IMR-90 (cell line): ENCODE measurements at regions not wholly inside any gene's neighbourhood (a gene's known extent, or its start where the extent isn't known, plus 50 kb on each side); places are given as distances from the start of the nearest gene placed in this dataset.
A peak's percentile ranks its signal among the peaks of the same experiment; 100 is the strongest.

Experiments used
- ATAC-seq: fragments of 200-7000 bp; cut with Tn5 transposase; 2 replicates; pipeline ENCODE4 v1.9.1; 2020; ENCODE audit warnings: low read depth, mild to moderate bottlenecking, moderate library complexity
- BruUV-seq: library from RNA; stranded (reverse); fragments of 400-500 nt; replicated peaks from 2 replicates; lab custom pipeline; 2021; lab: Mats Ljungman, UMichigan
- CTCF ChIA-PET: fragments of 300-600 bp; formaldehyde crosslinking; extraction: SDS; loops from one replicate; lab custom pipeline; 2021; ENCODE audit warnings: antibody characterized with exemption; lab: Yijun Ruan, JAX
- POLR2A ChIA-PET: fragments of 300-600 bp; sonication (Branson Sonifier 250); formaldehyde crosslinking; loops from one replicate; lab custom pipeline; 2022; ENCODE audit warnings: antibody characterized with exemption; ENCODE audit not compliant: unreplicated experiment; lab: Charles Lee
- DNase-seq: peaks from one replicate; pipeline ENCODE4 v3.0.0; 2013
- H2AFZ ChIP-seq: replicated peaks from 2 replicates; pipeline ENCODE3; 2013; ENCODE audit warnings: low read length, mild to moderate bottlenecking; ENCODE audit not compliant: poor library complexity
- H2AK5ac ChIP-seq: 2 replicates; pipeline ENCODE4 v1.6.1; 2013; ENCODE audit warnings: low read depth, low read length, inconsistent platforms
- H2AK9ac ChIP-seq: replicated peaks from 2 replicates; pipeline ENCODE3; 2013; ENCODE audit warnings: mild to moderate bottlenecking, low read depth, low read length, moderate library complexity; ENCODE audit not compliant: poor library complexity
- H2BK120ac ChIP-seq: 2 replicates; pipeline ENCODE4 v1.6.1; 2013; ENCODE audit warnings: low read depth, low read length, inconsistent platforms
- H2BK15ac ChIP-seq: 3 replicates; pipeline ENCODE4 v1.6.1; 2013; ENCODE audit warnings: low read depth, low read length, inconsistent platforms
- H2BK20ac ChIP-seq: 2 replicates; pipeline ENCODE4 v1.6.1; 2013; ENCODE audit warnings: low read depth, mild to moderate bottlenecking, inconsistent platforms, low read length, moderate library complexity
- H2BK5ac ChIP-seq: 2 replicates; pipeline ENCODE4 v1.6.1; 2013; ENCODE audit warnings: mild to moderate bottlenecking, low read depth, low read length, inconsistent platforms; ENCODE audit not compliant: poor library complexity, severe bottlenecking
- H3K14ac ChIP-seq: replicated peaks from 2 replicates; pipeline ENCODE4 v1.6.1; 2013; ENCODE audit warnings: low read depth, low read length, inconsistent platforms
- H3K18ac ChIP-seq: 2 replicates; pipeline ENCODE4 v1.6.1; 2013; ENCODE audit warnings: low read depth, low read length, control low read depth
- H3K23ac ChIP-seq: 2 replicates; pipeline ENCODE4 v1.6.1; 2013; ENCODE audit warnings: low read depth, low read length, inconsistent platforms
- H3K27ac ChIP-seq: 2 replicates; pipeline ENCODE4 v1.5.1; 2013; ENCODE audit warnings: mild to moderate bottlenecking, control low read depth, low read length; ENCODE audit not compliant: insufficient read depth
- H3K27me3 ChIP-seq: 2 replicates; pipeline ENCODE4 v1.6.1; 2013; ENCODE audit warnings: low read length; ENCODE audit not compliant: control insufficient read depth, insufficient read depth
- H3K36me3 ChIP-seq: 2 replicates; pipeline ENCODE4 v1.6.1; 2013; ENCODE audit warnings: low read length, mixed read lengths; ENCODE audit not compliant: control insufficient read depth, insufficient read depth
- H3K4ac ChIP-seq: 2 replicates; pipeline ENCODE4 v1.6.1; 2013; ENCODE audit warnings: low read depth, low read length, inconsistent platforms
- H3K4me1 ChIP-seq: 2 replicates; pipeline ENCODE4 v1.6.1; 2013; ENCODE audit warnings: low read length, mixed read lengths; ENCODE audit not compliant: control insufficient read depth, insufficient read depth
- H3K4me2 ChIP-seq: 2 replicates; pipeline ENCODE4 v1.6.1; 2013; ENCODE audit warnings: low read depth, mild to moderate bottlenecking, control low read depth, low read length, moderate library complexity
- H3K4me3 ChIP-seq: 2 replicates; pipeline ENCODE4 v1.5.1; 2013; ENCODE audit warnings: low read depth, mild to moderate bottlenecking, control low read depth, low read length, moderate library complexity; ENCODE audit not compliant: insufficient read depth
- H3K56ac ChIP-seq: 2 replicates; pipeline ENCODE4 v1.6.1; 2013; ENCODE audit warnings: low read length, inconsistent platforms; ENCODE audit not compliant: insufficient read depth; ENCODE audit errors: extremely low read depth
- H3K79me1 ChIP-seq, 2 experiments: 2 replicates each; pipeline ENCODE4 v1.6.1; 2013; ENCODE audit warnings: low read length in 2 of 2, inconsistent platforms in 1 of 2, low read depth in 1 of 2
- H3K9ac ChIP-seq: 2 replicates; pipeline ENCODE4 v1.6.1; 2013; ENCODE audit warnings: low read depth, low read length, control low read depth
- H3K9me1 ChIP-seq: 2 replicates; pipeline ENCODE4 v1.6.1; 2013; ENCODE audit warnings: low read length, inconsistent platforms; ENCODE audit not compliant: insufficient read depth
- H3K9me3 ChIP-seq: 2 replicates; pipeline ENCODE4 v1.6.1; 2013; ENCODE audit warnings: low read length; ENCODE audit not compliant: control insufficient read depth, insufficient read depth
- H4K20me1 ChIP-seq: 2 replicates; pipeline ENCODE4 v1.6.1; 2013; ENCODE audit warnings: low read length, inconsistent platforms; ENCODE audit not compliant: insufficient read depth
- H4K5ac ChIP-seq: 2 replicates; pipeline ENCODE4 v1.6.1; 2013; ENCODE audit warnings: mild to moderate bottlenecking, low read depth, low read length, control low read depth
- H4K8ac ChIP-seq, 2 experiments: 2 replicates each; pipeline ENCODE4 v1.6.1; 2013; ENCODE audit warnings: low read depth in 2 of 2, low read length in 2 of 2, control low read depth in 1 of 2, inconsistent platforms in 1 of 2
- H4K91ac ChIP-seq: 2 replicates; pipeline ENCODE4 v1.6.1; 2013; ENCODE audit warnings: low read depth, low read length, inconsistent platforms; ENCODE audit not compliant: insufficient read depth
- CEBPB ChIP-seq: IDR thresholded peaks from 2 replicates; pipeline ENCODE4 v1.6.1; 2012; ENCODE audit warnings: low read depth, low read length, improper control_type of control experiment
- CHD1 ChIP-seq: IDR thresholded peaks from 2 replicates; pipeline ENCODE4 v1.6.1; 2012; ENCODE audit warnings: low read depth, low read length, improper control_type of control experiment
- CTCF ChIP-seq: conservative IDR thresholded peaks from 2 replicates; pipeline ENCODE4 v1.5.1; 2012; ENCODE audit warnings: mild to moderate bottlenecking, low read depth, low read length, improper control_type of control experiment
- FOS ChIP-seq: fragments of 150-350 bp; IDR thresholded peaks from 2 replicates; pipeline ENCODE4 v1.6.1; 2016; ENCODE audit warnings: low read depth, low read length
- MAFK ChIP-seq: IDR thresholded peaks from 2 replicates; pipeline ENCODE4 v1.6.1; 2012; ENCODE audit warnings: low read depth, low read length, improper control_type of control experiment
- MAZ ChIP-seq: IDR thresholded peaks from 2 replicates; pipeline ENCODE4 v1.6.1; 2012; ENCODE audit warnings: low read depth, mild to moderate bottlenecking, low read length, improper control_type of control experiment, moderate library complexity, borderline replicate concordance
- MXI1 ChIP-seq: IDR thresholded peaks from 2 replicates; pipeline ENCODE4 v1.6.1; 2012; ENCODE audit warnings: low read depth, mild to moderate bottlenecking, low read length, moderate library complexity, borderline replicate concordance
- NFE2L2 ChIP-seq: fragments of 150-350 bp; IDR thresholded peaks from 2 replicates; pipeline ENCODE4 v1.6.1; 2016; ENCODE audit warnings: low read depth, mild to moderate bottlenecking, low read length
- POLR2A ChIP-seq: IDR thresholded peaks from 2 replicates; pipeline ENCODE4 v1.6.1; 2012; ENCODE audit warnings: mild to moderate bottlenecking, low read depth, low read length
- RAD21 ChIP-seq: IDR thresholded peaks from 2 replicates; pipeline ENCODE4 v1.6.1; 2012; ENCODE audit warnings: low read length, improper control_type of control experiment
- RCOR1 ChIP-seq: IDR thresholded peaks from 2 replicates; pipeline ENCODE4 v1.6.1; 2012; ENCODE audit warnings: mild to moderate bottlenecking, low read length, improper control_type of control experiment; ENCODE audit not compliant: insufficient replicate concordance
- RFX5 ChIP-seq: IDR thresholded peaks from 2 replicates; pipeline ENCODE4 v1.8.0; 2012; ENCODE audit warnings: low read depth, mild to moderate bottlenecking, low read length, moderate library complexity
- SMC3 ChIP-seq: fragments of 150-350 bp; IDR thresholded peaks from 2 replicates; pipeline ENCODE4 v1.6.1; 2016; ENCODE audit warnings: low read depth, mild to moderate bottlenecking, antibody characterized with exemption, low read length, moderate library complexity
- WGBS, 2 experiments: methylation state at CpG; one replicate each; pipeline versions ENCODE4 v1.1.5 to v1.1.7; 2013; ENCODE audit warnings: missing lambda C conversion rate in 2 of 2; ENCODE audit not compliant: insufficient read length in 1 of 2; ENCODE audit errors: extremely low coverage in 2 of 2; 5-methylcytosine and 5-hydroxymethylcytosine counted together
- dilution Hi-C: fragments of 300-500 bp; cut with HindIII; formaldehyde crosslinking; loops from one replicate; pipeline ENCODE4 v1.14.3; 2018; ENCODE audit warnings: low sequenced_read_pairs; ENCODE audit not compliant: unreplicated experiment
- in situ Hi-C: fragments of 300-500 bp; cut with MboI; formaldehyde crosslinking; loops from 3 replicates; pipeline ENCODE4 v1.14.3; 2019; ENCODE audit warnings: low sequenced_read_pairs, inconsistent platforms, mixed read lengths
- intact Hi-C: fragments of 100-400 bp; cut with micrococcal nuclease; formaldehyde crosslinking; loops from 2 replicates; pipeline ENCODE4 v1.10.0; 2022
- TF ChIP-seq, protein P1 (sequence below): fragments of 150-350 bp; IDR thresholded peaks from 2 replicates; pipeline ENCODE4 v1.6.1; 2017; ENCODE audit warnings: mild to moderate bottlenecking, antibody characterized with exemption, low read length, low read depth
- TF ChIP-seq, protein P2 (sequence below): fragments of 150-350 bp; IDR thresholded peaks from 2 replicates; pipeline ENCODE4 v1.6.1; 2016; ENCODE audit warnings: low read depth, mild to moderate bottlenecking, low read length, moderate library complexity, borderline replicate concordance

- H2BK20ac ChIP-seq = no peak overlapping the region
- intact Hi-C loops = loop anchor here (1.0 to 5.0 kb wide), 2 partner anchors 263 to 613 kb away; no protein-coding TSS in a partner anchor
- no peak overlapping the region for H3K23ac ChIP-seq
- H3K14ac ChIP-seq = no peak overlapping the region
- no peak overlapping the region for H3K56ac ChIP-seq
- H2BK5ac ChIP-seq = no peak overlapping the region
- in situ Hi-C loops = no loop called here
- H2AK9ac ChIP-seq = no peak overlapping the region
- H3K4me1 ChIP-seq = no peaks in the 10 kb centered on the region
- no peak overlapping the region for H3K27ac ChIP-seq
- H4K5ac ChIP-seq = no peak overlapping the region
- BruUV-seq = no TSS peak
- CTCF ChIA-PET = no interaction called here
- no peaks in the 10 kb centered on the region for H3K27me3 ChIP-seq
- H3K4me2 ChIP-seq = no peak overlapping the region
- DNase-seq = peak; percentile 58
- no peaks in the 10 kb centered on the region; the same call in 1 of the 2 replicates for H3K9me3 ChIP-seq
- dilution Hi-C loops = no loop called here
- H4K8ac ChIP-seq = no peak overlapping the region
- H2BK15ac ChIP-seq = no peak overlapping the region
- no peaks in the 10 kb centered on the region for H3K9me1 ChIP-seq
- H3K79me1 ChIP-seq = no peaks in the 10 kb centered on the region
- peak; percentile 76 for ATAC-seq
- peaks cover 2% of the 10 kb centered on the region; the same call in 1 of the 2 replicates for H3K36me3 ChIP-seq
- POLR2A ChIA-PET = no interaction called here
- no peak overlapping the region for H2AK5ac ChIP-seq
- H3K4me3 ChIP-seq = no peak overlapping the region
- H2AFZ ChIP-seq = no peak overlapping the region
- H4K20me1 ChIP-seq = no peaks in the 10 kb centered on the region
- WGBS, 2 experiments = 66% methylated on average over 7 of the region's 25 CpGs; no CpG with 5 or more reads in 1 of the 2 experiments
- H3K9ac ChIP-seq = no peak overlapping the region
- no peak overlapping the region for H3K4ac ChIP-seq
- H3K18ac ChIP-seq = no peak overlapping the region
- no peak overlapping the region for H2BK120ac ChIP-seq
- no peak overlapping the region for H4K91ac ChIP-seq
- no peak for TF ChIP-seq FOS
- TF ChIP-seq CTCF = peak; percentile 85
- TF ChIP-seq RFX5 = no peak
- peak; percentile 88 for TF ChIP-seq CEBPB
- TF ChIP-seq MXI1 = no peak
- no peak for TF ChIP-seq NFE2L2
- TF ChIP-seq RAD21 = peak; percentile 68
- no peak for TF ChIP-seq POLR2A
- TF ChIP-seq MAFK = no peak
- TF ChIP-seq, protein P1, sequence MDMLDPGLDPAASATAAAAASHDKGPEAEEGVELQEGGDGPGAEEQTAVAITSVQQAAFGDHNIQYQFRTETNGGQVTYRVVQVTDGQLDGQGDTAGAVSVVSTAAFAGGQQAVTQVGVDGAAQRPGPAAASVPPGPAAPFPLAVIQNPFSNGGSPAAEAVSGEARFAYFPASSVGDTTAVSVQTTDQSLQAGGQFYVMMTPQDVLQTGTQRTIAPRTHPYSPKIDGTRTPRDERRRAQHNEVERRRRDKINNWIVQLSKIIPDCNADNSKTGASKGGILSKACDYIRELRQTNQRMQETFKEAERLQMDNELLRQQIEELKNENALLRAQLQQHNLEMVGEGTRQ = no peak
- TF ChIP-seq MAZ = no peak
- TF ChIP-seq CHD1 = no peak
- peak; percentile 76 for TF ChIP-seq SMC3
- TF ChIP-seq, protein P2, sequence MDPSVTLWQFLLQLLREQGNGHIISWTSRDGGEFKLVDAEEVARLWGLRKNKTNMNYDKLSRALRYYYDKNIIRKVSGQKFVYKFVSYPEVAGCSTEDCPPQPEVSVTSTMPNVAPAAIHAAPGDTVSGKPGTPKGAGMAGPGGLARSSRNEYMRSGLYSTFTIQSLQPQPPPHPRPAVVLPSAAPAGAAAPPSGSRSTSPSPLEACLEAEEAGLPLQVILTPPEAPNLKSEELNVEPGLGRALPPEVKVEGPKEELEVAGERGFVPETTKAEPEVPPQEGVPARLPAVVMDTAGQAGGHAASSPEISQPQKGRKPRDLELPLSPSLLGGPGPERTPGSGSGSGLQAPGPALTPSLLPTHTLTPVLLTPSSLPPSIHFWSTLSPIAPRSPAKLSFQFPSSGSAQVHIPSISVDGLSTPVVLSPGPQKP = no peak
- TF ChIP-seq RCOR1 = no peak
These were observed 171.9 kb downstream of the SHANK2 start for GRCh38 chr11:71080239-71081097.
